ENCODE measurements at regions not wholly inside any gene's neighbourhood (a gene's known extent, or its start where the extent isn't known, plus 50 kb on each side); places are given as distances from the start of the nearest gene placed in this dataset.

DNA sequence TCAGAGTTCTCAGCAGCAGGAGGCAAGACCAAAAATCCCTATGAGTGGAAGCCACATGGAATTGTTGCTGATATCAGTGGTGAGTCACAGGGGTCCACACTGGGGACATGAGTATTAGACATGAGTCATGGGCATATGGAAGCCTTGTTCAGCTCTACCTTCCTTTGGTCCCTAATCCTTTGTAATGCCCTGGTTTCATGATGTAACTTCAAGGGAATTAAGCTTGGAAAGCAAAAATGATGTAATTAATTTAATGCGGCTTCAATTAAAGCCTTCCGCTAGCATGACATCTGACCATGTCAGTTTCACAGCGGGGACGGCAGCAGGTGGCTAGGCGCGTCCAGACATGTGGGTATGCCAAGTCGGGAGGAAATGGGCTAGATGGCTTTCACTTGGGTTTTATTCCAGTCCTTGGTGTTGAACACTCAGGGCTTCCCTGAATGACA is 176.1 kb upstream of the RGMA start:
- whole genome bisulfite sequencing, 2 experiments (ENCODE audit: extremely low coverage in 2 of 2, insufficient read length in 1 of 2), result 100% methylated on average over 6 of the region's 7 CpGs; no CpG with 5 or more reads in 1 of the 2 experiments
- Histone ChIP-seq H3K14ac (replicated peaks; ENCODE audit: low read depth, low read length) (no peak overlapping the region), H3K4me2 (ENCODE audit: low read depth, low read length) (no peak overlapping the region), H3K27me3 (ENCODE audit: control insufficient read depth, insufficient read depth, low read length) (no peaks in the 10 kb centered on the region), H3K4me1 (ENCODE audit: control insufficient read depth, insufficient read depth, low read length) (no peaks in the 10 kb centered on the region), H3K79me1 (ENCODE audit: low read depth in 1 of 2, low read length in 2 of 2) (no peaks in the 10 kb centered on the region), H3K4ac (ENCODE audit: low read depth, low read length) (no peak overlapping the region), H3K4me3 (ENCODE audit: insufficient read depth, low read depth, low read length) (no peak overlapping the region), H3K9ac (ENCODE audit: low read depth, low read length) (no peak overlapping the region), H3K27ac (ENCODE audit: insufficient read depth, low read length) (no peak overlapping the region), H4K8ac (ENCODE audit: low read depth in 2 of 2, low read length in 2 of 2) (no peak overlapping the region), H3K23ac (ENCODE audit: low read depth, low read length) (no peak overlapping the region), H4K91ac (ENCODE audit: insufficient read depth, low read depth, low read length) (no peak overlapping the region), H3K18ac (ENCODE audit: low read depth, low read length) (no peak overlapping the region), H2BK15ac (ENCODE audit: low read depth, low read length) (no peak overlapping the region), H3K9me3 (ENCODE audit: control insufficient read depth, insufficient read depth, low read length) (peaks cover 38% of the 10 kb centered on the region), H3K9me1 (ENCODE audit: insufficient read depth, low read length) (no peaks in the 10 kb centered on the region), H3K36me3 (ENCODE audit: control insufficient read depth, insufficient read depth, low read length) (no peaks in the 10 kb centered on the region), H2BK20ac (ENCODE audit: low read depth, low read length) (no peak overlapping the region), H2BK120ac (ENCODE audit: low read depth, low read length) (no peak overlapping the region), H4K20me1 (ENCODE audit: insufficient read depth, low read length) (no peaks in the 10 kb centered on the region), H2AK5ac (ENCODE audit: low read depth, low read length) (no peak overlapping the region), H4K5ac (ENCODE audit: low read depth, low read length) (no peak overlapping the region), H2BK5ac (ENCODE audit: low read depth, low read length, poor library complexity, severe bottlenecking) (no peak overlapping the region), H3K56ac (ENCODE audit: extremely low read depth, insufficient read depth, low read length) (no peak overlapping the region), H2AFZ (replicated peaks; ENCODE audit: low read length, poor library complexity) (no peak overlapping the region), H2AK9ac (replicated peaks; ENCODE audit: low read depth, low read length, poor library complexity) (no peak overlapping the region)
- intact Hi-C loops (cut with micrococcal nuclease) (no loop called here), in situ Hi-C loops (cut with MboI; ENCODE audit: low sequenced_read_pairs) (no loop called here), dilution Hi-C loops (cut with HindIII; ENCODE audit: low sequenced_read_pairs, unreplicated experiment) (no loop called here)
- ChIA-PET CTCF (no interaction called here), POLR2A (ENCODE audit: unreplicated experiment) (no interaction called here)
- ATAC-seq (ENCODE audit: low read depth) (no peak), DNase-seq (no peak)
- TF ChIP-seq MAFK (IDR thresholded peaks at IDR 0.05; ENCODE audit: low read depth, low read length), result no peak
- TF ChIP-seq, protein P1, sequence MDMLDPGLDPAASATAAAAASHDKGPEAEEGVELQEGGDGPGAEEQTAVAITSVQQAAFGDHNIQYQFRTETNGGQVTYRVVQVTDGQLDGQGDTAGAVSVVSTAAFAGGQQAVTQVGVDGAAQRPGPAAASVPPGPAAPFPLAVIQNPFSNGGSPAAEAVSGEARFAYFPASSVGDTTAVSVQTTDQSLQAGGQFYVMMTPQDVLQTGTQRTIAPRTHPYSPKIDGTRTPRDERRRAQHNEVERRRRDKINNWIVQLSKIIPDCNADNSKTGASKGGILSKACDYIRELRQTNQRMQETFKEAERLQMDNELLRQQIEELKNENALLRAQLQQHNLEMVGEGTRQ (IDR thresholded peaks at IDR 0.05; ENCODE audit: low read depth, low read length), result no peak
- no peak for TF ChIP-seq RAD21 (IDR thresholded peaks at IDR 0.05; ENCODE audit: low read length)
- no peak for TF ChIP-seq MXI1 (IDR thresholded peaks at IDR 0.05; ENCODE audit: borderline replicate concordance, low read depth, low read length)
- no peak for TF ChIP-seq BHLHE40 (IDR thresholded peaks at IDR 0.05; ENCODE audit: low read depth, low read length)
- no peak for TF ChIP-seq POLR2A (IDR thresholded peaks at IDR 0.05; ENCODE audit: low read depth, low read length)
- TF ChIP-seq MAZ (IDR thresholded peaks at IDR 0.05; ENCODE audit: borderline replicate concordance, low read depth, low read length), result no peak
- TF ChIP-seq RCOR1 (IDR thresholded peaks at IDR 0.05; ENCODE audit: insufficient replicate concordance, low read length), result no peak
- TF ChIP-seq RFX5 (IDR thresholded peaks at IDR 0.05; ENCODE audit: low read depth, low read length), result no peak
- no peak for TF ChIP-seq FOS (IDR thresholded peaks at IDR 0.05; ENCODE audit: low read depth, low read length)
- TF ChIP-seq CHD1 (IDR thresholded peaks at IDR 0.05; ENCODE audit: low read depth, low read length), result no peak
- TF ChIP-seq, protein P2, sequence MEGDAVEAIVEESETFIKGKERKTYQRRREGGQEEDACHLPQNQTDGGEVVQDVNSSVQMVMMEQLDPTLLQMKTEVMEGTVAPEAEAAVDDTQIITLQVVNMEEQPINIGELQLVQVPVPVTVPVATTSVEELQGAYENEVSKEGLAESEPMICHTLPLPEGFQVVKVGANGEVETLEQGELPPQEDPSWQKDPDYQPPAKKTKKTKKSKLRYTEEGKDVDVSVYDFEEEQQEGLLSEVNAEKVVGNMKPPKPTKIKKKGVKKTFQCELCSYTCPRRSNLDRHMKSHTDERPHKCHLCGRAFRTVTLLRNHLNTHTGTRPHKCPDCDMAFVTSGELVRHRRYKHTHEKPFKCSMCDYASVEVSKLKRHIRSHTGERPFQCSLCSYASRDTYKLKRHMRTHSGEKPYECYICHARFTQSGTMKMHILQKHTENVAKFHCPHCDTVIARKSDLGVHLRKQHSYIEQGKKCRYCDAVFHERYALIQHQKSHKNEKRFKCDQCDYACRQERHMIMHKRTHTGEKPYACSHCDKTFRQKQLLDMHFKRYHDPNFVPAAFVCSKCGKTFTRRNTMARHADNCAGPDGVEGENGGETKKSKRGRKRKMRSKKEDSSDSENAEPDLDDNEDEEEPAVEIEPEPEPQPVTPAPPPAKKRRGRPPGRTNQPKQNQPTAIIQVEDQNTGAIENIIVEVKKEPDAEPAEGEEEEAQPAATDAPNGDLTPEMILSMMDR (conservative IDR thresholded peaks at IDR 0.05; ENCODE audit: low read depth, low read length), result no peak
- no peak for TF ChIP-seq SMC3 (IDR thresholded peaks at IDR 0.05; ENCODE audit: low read depth, low read length)
- TF ChIP-seq NFE2L2 (IDR thresholded peaks at IDR 0.05; ENCODE audit: low read depth, low read length), result no peak
- no peak for TF ChIP-seq CEBPB (IDR thresholded peaks at IDR 0.05; ENCODE audit: low read depth, low read length)
- TF ChIP-seq, protein P3, sequence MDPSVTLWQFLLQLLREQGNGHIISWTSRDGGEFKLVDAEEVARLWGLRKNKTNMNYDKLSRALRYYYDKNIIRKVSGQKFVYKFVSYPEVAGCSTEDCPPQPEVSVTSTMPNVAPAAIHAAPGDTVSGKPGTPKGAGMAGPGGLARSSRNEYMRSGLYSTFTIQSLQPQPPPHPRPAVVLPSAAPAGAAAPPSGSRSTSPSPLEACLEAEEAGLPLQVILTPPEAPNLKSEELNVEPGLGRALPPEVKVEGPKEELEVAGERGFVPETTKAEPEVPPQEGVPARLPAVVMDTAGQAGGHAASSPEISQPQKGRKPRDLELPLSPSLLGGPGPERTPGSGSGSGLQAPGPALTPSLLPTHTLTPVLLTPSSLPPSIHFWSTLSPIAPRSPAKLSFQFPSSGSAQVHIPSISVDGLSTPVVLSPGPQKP (IDR thresholded peaks at IDR 0.05; ENCODE audit: borderline replicate concordance, low read depth, low read length), result no peak
- BruUV-seq (replicated peaks), result no TSS peak
